HepG2 (cell line): ENCODE measurements at regions not wholly inside any gene's neighbourhood (a gene's known extent, or its start where the extent isn't known, plus 50 kb on each side); places are given as distances from the start of the nearest gene placed in this dataset.

Experiments used
- ESRRA ChIP-seq: sonication (generic); formaldehyde crosslinking; IDR thresholded peaks from 2 replicates; pipeline ENCODE4 v1.5.1; 2020; ENCODE audit warnings: mild to moderate bottlenecking, low read depth, missing genetic modification reagents
- KDM1A ChIP-seq: IDR thresholded peaks from 2 replicates; pipeline ENCODE4 v1.6.1; 2016; ENCODE audit warnings: missing compliant biosample characterization
- MYC ChIP-seq: sonication (generic); formaldehyde crosslinking; IDR thresholded peaks from 2 replicates; pipeline ENCODE4 v1.9.0; 2021; ENCODE audit warnings: missing genetic modification reagents, borderline replicate concordance
- NBN ChIP-seq: fragments of 450-650 bp; conservative IDR thresholded peaks from 2 replicates; pipeline ENCODE4 v1.6.1; 2017
- POLR2A ChIP-seq, 2 experiments: IDR thresholded peaks; 2 replicates each; pipeline ENCODE4 v1.6.1; 2011; ENCODE audit warnings: low read depth in 2 of 2, low read length in 2 of 2, mild to moderate bottlenecking in 1 of 2, moderate library complexity in 1 of 2; ENCODE audit not compliant: insufficient read depth in 1 of 2
- SNAPC5 ChIP-seq: sonication (generic); formaldehyde crosslinking; IDR thresholded peaks from 2 replicates; pipeline ENCODE4 v1.8.1; 2023; ENCODE audit warnings: mild to moderate bottlenecking, missing genetic modification reagents, borderline replicate concordance
- TBX2 ChIP-seq: sonication (generic); formaldehyde crosslinking; IDR thresholded peaks from 2 replicates; pipeline ENCODE4 v1.5.0; 2020; ENCODE audit warnings: missing genetic modification reagents, mild to moderate bottlenecking, borderline replicate concordance
- ZNF75D ChIP-seq: sonication (generic); formaldehyde crosslinking; IDR thresholded peaks from 2 replicates; pipeline ENCODE4 v1.8.1; 2023; ENCODE audit warnings: missing genetic modification reagents, mild to moderate bottlenecking, borderline replicate concordance
- TF ChIP-seq, protein P1 (sequence below): sonication (generic); formaldehyde crosslinking; IDR thresholded peaks from 2 replicates; pipeline ENCODE4 v1.5.0; 2020; ENCODE audit warnings: mild to moderate bottlenecking, missing genetic modification reagents, moderate library complexity
- TF ChIP-seq, protein P2 (sequence below): sonication (generic); formaldehyde crosslinking; IDR thresholded peaks from 2 replicates; pipeline ENCODE4 v1.8.0; 2023; ENCODE audit warnings: mild to moderate bottlenecking, missing genetic modification reagents
- TF ChIP-seq, protein P3 (sequence below): sonication (generic); formaldehyde crosslinking; IDR thresholded peaks from 2 replicates; pipeline ENCODE4 v1.4.0; 2020; ENCODE audit warnings: missing genetic modification reagents

- TF ChIP-seq NBN (no peak), TBX2 (CRISPR knock-in tag) (no peak), SNAPC5 (CRISPR knock-in tag) (no peak), MYC (no peak), ZNF75D (CRISPR knock-in tag) (no peak), KDM1A (CRISPR knock-in tag) (no peak), ESRRA (CRISPR knock-in tag) (no peak), POLR2A (IDR thresholded peaks at IDR 0.05; ENCODE audit: insufficient read depth in 1 of 2, low read depth in 2 of 2, low read length in 2 of 2) (no peak)
- TF ChIP-seq, protein P1, sequence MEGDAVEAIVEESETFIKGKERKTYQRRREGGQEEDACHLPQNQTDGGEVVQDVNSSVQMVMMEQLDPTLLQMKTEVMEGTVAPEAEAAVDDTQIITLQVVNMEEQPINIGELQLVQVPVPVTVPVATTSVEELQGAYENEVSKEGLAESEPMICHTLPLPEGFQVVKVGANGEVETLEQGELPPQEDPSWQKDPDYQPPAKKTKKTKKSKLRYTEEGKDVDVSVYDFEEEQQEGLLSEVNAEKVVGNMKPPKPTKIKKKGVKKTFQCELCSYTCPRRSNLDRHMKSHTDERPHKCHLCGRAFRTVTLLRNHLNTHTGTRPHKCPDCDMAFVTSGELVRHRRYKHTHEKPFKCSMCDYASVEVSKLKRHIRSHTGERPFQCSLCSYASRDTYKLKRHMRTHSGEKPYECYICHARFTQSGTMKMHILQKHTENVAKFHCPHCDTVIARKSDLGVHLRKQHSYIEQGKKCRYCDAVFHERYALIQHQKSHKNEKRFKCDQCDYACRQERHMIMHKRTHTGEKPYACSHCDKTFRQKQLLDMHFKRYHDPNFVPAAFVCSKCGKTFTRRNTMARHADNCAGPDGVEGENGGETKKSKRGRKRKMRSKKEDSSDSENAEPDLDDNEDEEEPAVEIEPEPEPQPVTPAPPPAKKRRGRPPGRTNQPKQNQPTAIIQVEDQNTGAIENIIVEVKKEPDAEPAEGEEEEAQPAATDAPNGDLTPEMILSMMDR, result no peak
- TF ChIP-seq, protein P2, sequence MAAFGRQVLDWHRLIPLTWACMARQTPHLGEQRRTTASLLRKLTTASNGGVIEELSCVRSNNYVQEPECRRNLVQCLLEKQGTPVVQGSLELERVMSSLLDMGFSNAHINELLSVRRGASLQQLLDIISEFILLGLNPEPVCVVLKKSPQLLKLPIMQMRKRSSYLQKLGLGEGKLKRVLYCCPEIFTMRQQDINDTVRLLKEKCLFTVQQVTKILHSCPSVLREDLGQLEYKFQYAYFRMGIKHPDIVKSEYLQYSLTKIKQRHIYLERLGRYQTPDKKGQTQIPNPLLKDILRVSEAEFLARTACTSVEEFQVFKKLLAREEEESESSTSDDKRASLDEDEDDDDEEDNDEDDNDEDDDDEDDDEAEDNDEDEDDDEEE (CRISPR knock-in tag), result no peak
- TF ChIP-seq, protein P3, sequence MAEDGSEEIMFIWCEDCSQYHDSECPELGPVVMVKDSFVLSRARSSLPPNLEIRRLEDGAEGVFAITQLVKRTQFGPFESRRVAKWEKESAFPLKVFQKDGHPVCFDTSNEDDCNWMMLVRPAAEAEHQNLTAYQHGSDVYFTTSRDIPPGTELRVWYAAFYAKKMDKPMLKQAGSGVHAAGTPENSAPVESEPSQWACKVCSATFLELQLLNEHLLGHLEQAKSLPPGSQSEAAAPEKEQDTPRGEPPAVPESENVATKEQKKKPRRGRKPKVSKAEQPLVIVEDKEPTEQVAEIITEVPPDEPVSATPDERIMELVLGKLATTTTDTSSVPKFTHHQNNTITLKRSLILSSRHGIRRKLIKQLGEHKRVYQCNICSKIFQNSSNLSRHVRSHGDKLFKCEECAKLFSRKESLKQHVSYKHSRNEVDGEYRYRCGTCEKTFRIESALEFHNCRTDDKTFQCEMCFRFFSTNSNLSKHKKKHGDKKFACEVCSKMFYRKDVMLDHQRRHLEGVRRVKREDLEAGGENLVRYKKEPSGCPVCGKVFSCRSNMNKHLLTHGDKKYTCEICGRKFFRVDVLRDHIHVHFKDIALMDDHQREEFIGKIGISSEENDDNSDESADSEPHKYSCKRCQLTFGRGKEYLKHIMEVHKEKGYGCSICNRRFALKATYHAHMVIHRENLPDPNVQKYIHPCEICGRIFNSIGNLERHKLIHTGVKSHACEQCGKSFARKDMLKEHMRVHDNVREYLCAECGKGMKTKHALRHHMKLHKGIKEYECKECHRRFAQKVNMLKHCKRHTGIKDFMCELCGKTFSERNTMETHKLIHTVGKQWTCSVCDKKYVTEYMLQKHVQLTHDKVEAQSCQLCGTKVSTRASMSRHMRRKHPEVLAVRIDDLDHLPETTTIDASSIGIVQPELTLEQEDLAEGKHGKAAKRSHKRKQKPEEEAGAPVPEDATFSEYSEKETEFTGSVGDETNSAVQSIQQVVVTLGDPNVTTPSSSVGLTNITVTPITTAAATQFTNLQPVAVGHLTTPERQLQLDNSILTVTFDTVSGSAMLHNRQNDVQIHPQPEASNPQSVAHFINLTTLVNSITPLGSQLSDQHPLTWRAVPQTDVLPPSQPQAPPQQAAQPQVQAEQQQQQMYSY (CRISPR knock-in tag), result no peak
Measured at GRCh38 chr14:71449316-71450055, 482.7 kb upstream of the RGS6 start.
